ENCODE measurements at regions not wholly inside any gene's neighbourhood (a gene's known extent, or its start where the extent isn't known, plus 50 kb on each side); places are given as distances from the start of the nearest gene placed in this dataset.

- H3K27ac ChIP-seq = no peak overlapping the region
- H3K36me3 ChIP-seq = no peaks in the 10 kb centered on the region
- H3K4me1 ChIP-seq = no peaks in the 10 kb centered on the region
- no peak overlapping the region for H3K4me3 ChIP-seq
- in situ Hi-C loops (cut with MboI; ENCODE audit: low sequenced_read_pairs in 4 of 4) (no loop called here), intact Hi-C loops (cut with DNase I; ENCODE audit: low total_unique reads) (no loop called here)
- ATAC-seq (no peak), DNase-seq (no peak)
- no peaks in the 10 kb centered on the region for H3K9me3 ChIP-seq
- H3K27me3 ChIP-seq = no peaks in the 10 kb centered on the region
- TF ChIP-seq POLR2A (IDR thresholded peaks at IDR 0.05) = no peak
- TF ChIP-seq, protein P1, sequence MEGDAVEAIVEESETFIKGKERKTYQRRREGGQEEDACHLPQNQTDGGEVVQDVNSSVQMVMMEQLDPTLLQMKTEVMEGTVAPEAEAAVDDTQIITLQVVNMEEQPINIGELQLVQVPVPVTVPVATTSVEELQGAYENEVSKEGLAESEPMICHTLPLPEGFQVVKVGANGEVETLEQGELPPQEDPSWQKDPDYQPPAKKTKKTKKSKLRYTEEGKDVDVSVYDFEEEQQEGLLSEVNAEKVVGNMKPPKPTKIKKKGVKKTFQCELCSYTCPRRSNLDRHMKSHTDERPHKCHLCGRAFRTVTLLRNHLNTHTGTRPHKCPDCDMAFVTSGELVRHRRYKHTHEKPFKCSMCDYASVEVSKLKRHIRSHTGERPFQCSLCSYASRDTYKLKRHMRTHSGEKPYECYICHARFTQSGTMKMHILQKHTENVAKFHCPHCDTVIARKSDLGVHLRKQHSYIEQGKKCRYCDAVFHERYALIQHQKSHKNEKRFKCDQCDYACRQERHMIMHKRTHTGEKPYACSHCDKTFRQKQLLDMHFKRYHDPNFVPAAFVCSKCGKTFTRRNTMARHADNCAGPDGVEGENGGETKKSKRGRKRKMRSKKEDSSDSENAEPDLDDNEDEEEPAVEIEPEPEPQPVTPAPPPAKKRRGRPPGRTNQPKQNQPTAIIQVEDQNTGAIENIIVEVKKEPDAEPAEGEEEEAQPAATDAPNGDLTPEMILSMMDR (IDR thresholded peaks at IDR 0.05 in 4 of 5, conservative IDR thresholded peaks at IDR 0.05 in 1 of 5) = no peak
Observed at GRCh38 chr4:24303926-24304325, 280.4 kb downstream of the DHX15 start.

- Histone ChIP-seq H3K36me3 (no peaks in the 10 kb centered on the region), H3K4me1 (no peaks in the 10 kb centered on the region), H3K4me3 (no peak overlapping the region), H3K27ac (no peak overlapping the region), H3K27me3 (no peaks in the 10 kb centered on the region), H3K9me3 (no peaks in the 10 kb centered on the region)
- DNase-seq (no peak), ATAC-seq (no peak)
- TF ChIP-seq, protein P1 (IDR thresholded peaks at IDR 0.05 in 4 of 5, conservative IDR thresholded peaks at IDR 0.05 in 1 of 5) = no peak
- no peak for TF ChIP-seq POLR2A (IDR thresholded peaks at IDR 0.05)
- intact Hi-C loops (cut with DNase I; ENCODE audit: low total_unique reads) = no loop called here
- in situ Hi-C loops (cut with MboI; ENCODE audit: low sequenced_read_pairs in 4 of 4) = no loop called here
Observed at GRCh38 chr4:24298911-24299310, 285.4 kb downstream of the DHX15 start.

DNA sequence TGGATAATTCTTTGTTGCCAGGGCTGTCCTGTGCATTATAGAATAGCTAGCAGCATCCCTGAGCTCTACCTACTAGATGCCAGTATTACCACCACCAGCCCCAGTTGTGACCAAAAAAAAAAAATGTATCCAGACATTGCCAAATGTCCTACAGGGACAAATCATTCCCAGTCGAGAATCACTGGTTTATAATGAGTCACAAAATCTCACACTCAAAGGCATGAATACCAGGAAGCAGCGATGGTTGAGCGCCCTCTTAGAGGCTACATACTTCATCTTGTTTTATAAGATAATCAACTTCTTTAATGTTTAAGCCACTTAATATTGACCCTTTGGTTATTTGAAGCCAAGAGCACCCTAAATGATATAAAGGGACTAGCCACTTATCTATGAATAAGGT lies 297.3 kb downstream of the DHX15 start:
- no peak for TF ChIP-seq POLR2A (IDR thresholded peaks at IDR 0.05)
- TF ChIP-seq, protein P1 (IDR thresholded peaks at IDR 0.05 in 4 of 5, conservative IDR thresholded peaks at IDR 0.05 in 1 of 5) = no peak
- H3K4me3 ChIP-seq = no peak overlapping the region
- intact Hi-C loops (cut with DNase I; ENCODE audit: low total_unique reads) (no loop called here), in situ Hi-C loops (cut with MboI; ENCODE audit: low sequenced_read_pairs in 4 of 4) (no loop called here)
- no peaks in the 10 kb centered on the region for H3K27me3 ChIP-seq
- no peak overlapping the region for H3K27ac ChIP-seq
- ATAC-seq = no peak
- no peaks in the 10 kb centered on the region for H3K4me1 ChIP-seq
- H3K9me3 ChIP-seq = no peaks in the 10 kb centered on the region
- no peak for DNase-seq
- H3K36me3 ChIP-seq = no peaks in the 10 kb centered on the region

DNA sequence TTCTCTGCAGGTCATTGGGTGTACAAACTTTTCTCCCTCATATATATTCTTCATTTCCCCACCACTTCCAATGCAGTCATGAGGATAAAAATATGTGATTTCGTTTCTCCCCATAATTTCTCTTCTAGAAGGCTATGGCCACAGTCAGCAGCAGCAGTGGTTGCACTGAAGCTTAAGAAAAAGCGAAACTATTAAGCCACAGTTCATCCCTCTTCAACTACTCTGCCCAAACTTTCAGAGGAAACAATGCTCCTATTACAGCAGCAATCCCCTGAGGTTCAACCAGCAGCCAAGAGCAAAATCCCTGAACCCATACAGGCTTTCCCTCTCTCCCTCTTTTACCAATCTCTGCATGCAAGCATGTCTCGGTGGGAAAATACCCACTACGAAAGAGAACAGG lies 298.6 kb downstream of the DHX15 start:
- no peak overlapping the region for H3K27ac ChIP-seq
- H3K4me3 ChIP-seq = no peak overlapping the region
- in situ Hi-C loops (cut with MboI; ENCODE audit: low sequenced_read_pairs in 4 of 4) = no loop called here
- DNase-seq (no peak), ATAC-seq (no peak)
- TF ChIP-seq POLR2A (IDR thresholded peaks at IDR 0.05) = no peak
- TF ChIP-seq, protein P1 (IDR thresholded peaks at IDR 0.05 in 4 of 5, conservative IDR thresholded peaks at IDR 0.05 in 1 of 5) = no peak
- H3K9me3 ChIP-seq = no peaks in the 10 kb centered on the region
- no peaks in the 10 kb centered on the region for H3K4me1 ChIP-seq
- intact Hi-C loops (cut with DNase I; ENCODE audit: low total_unique reads) = no loop called here
- H3K27me3 ChIP-seq = no peaks in the 10 kb centered on the region
- H3K36me3 ChIP-seq = no peaks in the 10 kb centered on the region

DNA sequence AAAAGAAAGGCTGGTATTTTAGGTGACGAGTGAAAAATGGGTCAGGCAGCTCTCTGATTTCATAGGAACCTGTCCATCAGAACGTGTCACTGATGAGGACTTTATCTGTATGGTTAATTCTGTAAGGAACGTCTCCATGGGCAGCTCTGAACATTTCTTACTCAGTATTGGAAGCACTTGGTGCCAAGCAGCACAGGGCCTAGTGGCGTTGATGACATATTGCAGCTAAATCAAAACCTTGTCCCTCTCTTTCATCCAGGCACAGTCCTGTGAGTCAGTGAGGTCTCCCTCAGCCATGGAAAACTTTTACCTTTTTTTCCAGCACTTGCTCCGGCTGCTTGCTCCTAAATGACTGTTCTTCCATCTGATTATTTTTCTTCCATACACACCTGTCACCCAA lies 301.9 kb downstream of the DHX15 start:
- DNase-seq (no peak), ATAC-seq (no peak)
- in situ Hi-C loops (cut with MboI; ENCODE audit: low sequenced_read_pairs in 4 of 4) (no loop called here), intact Hi-C loops (cut with DNase I; ENCODE audit: low total_unique reads) (no loop called here)
- Histone ChIP-seq H3K27ac (no peak overlapping the region), H3K9me3 (no peaks in the 10 kb centered on the region), H3K4me3 (no peak overlapping the region), H3K36me3 (no peaks in the 10 kb centered on the region), H3K4me1 (peaks cover 4 to 11% of the 10 kb centered on the region in 2 donors), H3K27me3 (no peaks in the 10 kb centered on the region)
- TF ChIP-seq, protein P1 (IDR thresholded peaks at IDR 0.05 in 4 of 5, conservative IDR thresholded peaks at IDR 0.05 in 1 of 5) = no peak
- TF ChIP-seq POLR2A (IDR thresholded peaks at IDR 0.05) = no peak
